ENCODE measurements at regions not wholly inside any gene's neighbourhood (a gene's known extent, or its start where the extent isn't known, plus 50 kb on each side); places are given as distances from the start of the nearest gene placed in this dataset.

DNA sequence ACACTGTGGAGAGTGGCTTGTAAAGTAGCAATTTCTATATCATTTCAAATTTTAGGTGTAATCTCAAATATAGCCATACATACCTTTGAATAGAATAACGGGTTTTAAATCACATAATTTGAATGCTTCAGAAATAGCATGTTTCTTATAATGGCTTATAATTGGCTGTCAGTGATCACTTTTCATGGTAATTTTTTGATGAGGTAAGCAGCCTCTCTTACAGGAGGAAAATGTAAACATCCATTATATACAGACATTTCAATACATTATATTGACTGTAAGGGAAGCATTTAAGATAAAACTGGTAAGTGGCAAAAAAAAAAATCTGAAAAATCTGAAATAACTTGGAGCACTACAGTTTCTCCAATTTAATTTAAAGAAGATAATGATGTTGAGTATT lies 67.8 kb upstream of the PHACTR2 start:
- TF ChIP-seq, protein P1, sequence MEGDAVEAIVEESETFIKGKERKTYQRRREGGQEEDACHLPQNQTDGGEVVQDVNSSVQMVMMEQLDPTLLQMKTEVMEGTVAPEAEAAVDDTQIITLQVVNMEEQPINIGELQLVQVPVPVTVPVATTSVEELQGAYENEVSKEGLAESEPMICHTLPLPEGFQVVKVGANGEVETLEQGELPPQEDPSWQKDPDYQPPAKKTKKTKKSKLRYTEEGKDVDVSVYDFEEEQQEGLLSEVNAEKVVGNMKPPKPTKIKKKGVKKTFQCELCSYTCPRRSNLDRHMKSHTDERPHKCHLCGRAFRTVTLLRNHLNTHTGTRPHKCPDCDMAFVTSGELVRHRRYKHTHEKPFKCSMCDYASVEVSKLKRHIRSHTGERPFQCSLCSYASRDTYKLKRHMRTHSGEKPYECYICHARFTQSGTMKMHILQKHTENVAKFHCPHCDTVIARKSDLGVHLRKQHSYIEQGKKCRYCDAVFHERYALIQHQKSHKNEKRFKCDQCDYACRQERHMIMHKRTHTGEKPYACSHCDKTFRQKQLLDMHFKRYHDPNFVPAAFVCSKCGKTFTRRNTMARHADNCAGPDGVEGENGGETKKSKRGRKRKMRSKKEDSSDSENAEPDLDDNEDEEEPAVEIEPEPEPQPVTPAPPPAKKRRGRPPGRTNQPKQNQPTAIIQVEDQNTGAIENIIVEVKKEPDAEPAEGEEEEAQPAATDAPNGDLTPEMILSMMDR (optimal IDR thresholded peaks at IDR 0.05 in 1 of 3, IDR thresholded peaks at IDR 0.05 in 1 of 3, conservative IDR thresholded peaks at IDR 0.05 in 1 of 3; ENCODE audit: extremely low read depth in 1 of 3, insufficient read depth in 2 of 3, low read length in 3 of 3), result no peak
- no peak for TF ChIP-seq EZH2 (IDR thresholded peaks at IDR 0.05; ENCODE audit: low read length)

Data from keratinocyte (primary cell).